ENCODE measurements at regions not wholly inside any gene's neighbourhood (a gene's known extent, or its start where the extent isn't known, plus 50 kb on each side); places are given as distances from the start of the nearest gene placed in this dataset.
"Not testable (repeated sequence)": the region's sequence is repeated elsewhere in the genome, so short reads cannot be mapped to it uniquely, and the experiment has no call there.

GRCh38 chr1:143572661-143573060 lies 399.1 kb downstream of the FAM72C start:
- H3K4me1 ChIP-seq (ENCODE audit: control insufficient read depth in 2 of 2, insufficient read depth in 2 of 2, low read length in 2 of 2); H3K27me3 ChIP-seq (ENCODE audit: control insufficient read depth in 2 of 2, insufficient read depth in 1 of 2, low read length in 1 of 2); H3K4me3 ChIP-seq (ENCODE audit: low read length in 2 of 2); DNase-seq (ENCODE audit: low read depth in 6 of 9, low spot score in 9 of 9); H3K36me3 ChIP-seq (ENCODE audit: control insufficient read depth in 2 of 2, insufficient read depth in 2 of 2, low read length in 1 of 2); H3K27ac ChIP-seq (ENCODE audit: low read depth in 1 of 2, low read length in 1 of 2); H3K9me3 ChIP-seq (ENCODE audit: control insufficient read depth in 2 of 2, insufficient read depth in 1 of 2, low read length in 1 of 2): not testable (repeated sequence)
- 73% methylated on average over 5 of the region's 5 CpGs for WGBS

DNA sequence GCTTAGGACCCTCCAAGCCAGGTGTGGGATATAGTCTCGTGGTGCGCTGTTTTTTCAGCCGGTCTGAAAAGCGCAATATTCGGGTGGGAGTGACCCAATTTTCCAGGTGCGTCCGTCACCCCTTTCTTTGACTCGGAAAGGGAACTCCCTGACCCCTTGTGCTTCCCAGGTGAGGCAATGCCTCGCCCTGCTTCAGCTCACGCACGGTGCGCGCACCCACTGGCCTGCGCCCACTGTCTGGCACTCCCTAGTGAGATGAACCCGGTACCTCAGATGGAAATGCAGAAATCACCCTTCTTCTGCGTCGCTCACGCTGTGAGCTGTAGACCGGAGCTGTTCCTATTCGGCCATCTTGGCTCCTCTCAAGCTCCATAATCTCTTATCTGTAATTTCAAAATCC lies 408.0 kb downstream of the FAM72C start:
- H3K4me3 ChIP-seq (ENCODE audit: low read length in 2 of 2); DNase-seq (ENCODE audit: low read depth in 6 of 9, low spot score in 9 of 9); H3K4me1 ChIP-seq (ENCODE audit: control insufficient read depth in 2 of 2, insufficient read depth in 2 of 2, low read length in 2 of 2); H3K9me3 ChIP-seq (ENCODE audit: control insufficient read depth in 2 of 2, insufficient read depth in 1 of 2, low read length in 1 of 2); H3K27ac ChIP-seq (ENCODE audit: low read depth in 1 of 2, low read length in 1 of 2); H3K27me3 ChIP-seq (ENCODE audit: control insufficient read depth in 2 of 2, insufficient read depth in 1 of 2, low read length in 1 of 2); H3K36me3 ChIP-seq (ENCODE audit: control insufficient read depth in 2 of 2, insufficient read depth in 2 of 2, low read length in 1 of 2): not testable (repeated sequence)
- 74% methylated on average over 20 of the region's 20 CpGs for WGBS

- Histone ChIP-seq H3K4me3 (ENCODE audit: low read length in 2 of 2) (no peak overlapping the region), H3K36me3 (ENCODE audit: control insufficient read depth in 2 of 2, insufficient read depth in 2 of 2, low read length in 1 of 2) (no peaks in the 10 kb centered on the region), H3K4me1 (ENCODE audit: control insufficient read depth in 2 of 2, insufficient read depth in 2 of 2, low read length in 2 of 2) (no peaks in the 10 kb centered on the region), H3K27me3 (ENCODE audit: control insufficient read depth in 2 of 2, insufficient read depth in 1 of 2, low read length in 1 of 2) (no peaks in the 10 kb centered on the region), H3K9me3 (ENCODE audit: control insufficient read depth in 2 of 2, insufficient read depth in 1 of 2, low read length in 1 of 2) (no peaks in the 10 kb centered on the region), H3K27ac (ENCODE audit: low read depth in 1 of 2, low read length in 1 of 2) (no peak overlapping the region)
- no peak for DNase-seq (ENCODE audit: low read depth in 6 of 9, low spot score in 9 of 9)
- 88% methylated on average over 4 of the region's 4 CpGs for WGBS
Observed at GRCh38 chr1:143553627-143554026, 418.2 kb downstream of the FAM72C start.

DNA sequence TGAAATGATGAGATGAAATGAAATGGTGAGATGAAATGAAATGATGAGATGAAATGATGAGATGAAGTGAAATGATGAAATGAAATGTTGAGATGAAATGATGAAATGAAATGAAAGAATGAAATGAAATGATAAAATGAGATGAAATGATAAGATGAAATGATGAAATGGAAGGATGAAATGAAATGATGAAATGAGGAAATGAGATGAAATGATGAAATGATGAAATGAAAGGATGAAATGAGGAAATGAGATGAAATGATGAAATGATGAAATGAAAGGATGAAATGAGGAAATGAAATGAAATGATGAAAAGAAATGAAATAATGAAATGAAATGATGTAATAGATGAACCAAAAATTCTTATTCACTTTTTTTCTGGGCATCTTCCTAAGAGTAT lies 467.1 kb downstream of the FAM72C start:
- H3K27ac ChIP-seq (ENCODE audit: low read depth in 1 of 2, low read length in 1 of 2); H3K27me3 ChIP-seq (ENCODE audit: control insufficient read depth in 2 of 2, insufficient read depth in 1 of 2, low read length in 1 of 2); H3K4me1 ChIP-seq (ENCODE audit: control insufficient read depth in 2 of 2, insufficient read depth in 2 of 2, low read length in 2 of 2); H3K36me3 ChIP-seq (ENCODE audit: control insufficient read depth in 2 of 2, insufficient read depth in 2 of 2, low read length in 1 of 2); H3K9me3 ChIP-seq (ENCODE audit: control insufficient read depth in 2 of 2, insufficient read depth in 1 of 2, low read length in 1 of 2); DNase-seq (ENCODE audit: low read depth in 6 of 9, low spot score in 9 of 9); H3K4me3 ChIP-seq (ENCODE audit: low read length in 2 of 2): not testable (repeated sequence)

DNA sequence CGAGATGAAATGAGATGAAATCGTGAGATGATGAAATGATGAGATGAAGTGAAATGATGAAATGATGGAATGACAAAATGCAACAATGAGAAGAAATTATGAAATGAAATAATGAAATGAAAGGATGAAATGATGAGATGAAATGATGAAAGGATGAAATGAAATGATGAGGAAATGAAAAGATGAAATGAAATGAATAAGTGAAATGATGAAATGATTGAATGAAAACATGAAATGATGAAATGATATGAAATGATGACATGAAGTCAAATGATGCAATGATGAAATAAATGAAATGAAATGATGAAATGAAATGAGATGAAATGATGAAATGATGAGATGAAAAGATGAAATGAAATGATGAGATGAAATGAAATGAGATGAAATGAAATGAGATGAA lies 467.7 kb downstream of the FAM72C start:
- not testable (repeated sequence) for H3K4me1 ChIP-seq (ENCODE audit: control insufficient read depth in 2 of 2, insufficient read depth in 2 of 2, low read length in 2 of 2); H3K27me3 ChIP-seq (ENCODE audit: control insufficient read depth in 2 of 2, insufficient read depth in 1 of 2, low read length in 1 of 2); H3K9me3 ChIP-seq (ENCODE audit: control insufficient read depth in 2 of 2, insufficient read depth in 1 of 2, low read length in 1 of 2); H3K36me3 ChIP-seq (ENCODE audit: control insufficient read depth in 2 of 2, insufficient read depth in 2 of 2, low read length in 1 of 2); H3K27ac ChIP-seq (ENCODE audit: low read depth in 1 of 2, low read length in 1 of 2); H3K4me3 ChIP-seq (ENCODE audit: low read length in 2 of 2); DNase-seq (ENCODE audit: low read depth in 6 of 9, low spot score in 9 of 9)
- no CpG with 5 or more reads among the region's 2 CpGs for WGBS

GRCh38 chr1:143503048-143503447 lies 468.7 kb downstream of the FAM72C start:
- H3K4me1 ChIP-seq (ENCODE audit: control insufficient read depth in 2 of 2, insufficient read depth in 2 of 2, low read length in 2 of 2); H3K27ac ChIP-seq (ENCODE audit: low read depth in 1 of 2, low read length in 1 of 2); H3K27me3 ChIP-seq (ENCODE audit: control insufficient read depth in 2 of 2, insufficient read depth in 1 of 2, low read length in 1 of 2); DNase-seq (ENCODE audit: low read depth in 6 of 9, low spot score in 9 of 9); H3K4me3 ChIP-seq (ENCODE audit: low read length in 2 of 2); H3K9me3 ChIP-seq (ENCODE audit: control insufficient read depth in 2 of 2, insufficient read depth in 1 of 2, low read length in 1 of 2); H3K36me3 ChIP-seq (ENCODE audit: control insufficient read depth in 2 of 2, insufficient read depth in 2 of 2, low read length in 1 of 2): not testable (repeated sequence)
- WGBS: 57% methylated on average over 1 of the region's 2 CpGs

GRCh38 chr1:143502038-143502437 lies 469.7 kb downstream of the FAM72C start:
- not testable (repeated sequence) for H3K27ac ChIP-seq (ENCODE audit: low read depth in 1 of 2, low read length in 1 of 2); DNase-seq (ENCODE audit: low read depth in 6 of 9, low spot score in 9 of 9); H3K4me3 ChIP-seq (ENCODE audit: low read length in 2 of 2); H3K36me3 ChIP-seq (ENCODE audit: control insufficient read depth in 2 of 2, insufficient read depth in 2 of 2, low read length in 1 of 2); H3K4me1 ChIP-seq (ENCODE audit: control insufficient read depth in 2 of 2, insufficient read depth in 2 of 2, low read length in 2 of 2); H3K9me3 ChIP-seq (ENCODE audit: control insufficient read depth in 2 of 2, insufficient read depth in 1 of 2, low read length in 1 of 2)
- peaks cover 0 to 13% of the 10 kb centered on the region in 2 donors for H3K27me3 ChIP-seq (ENCODE audit: control insufficient read depth in 2 of 2, insufficient read depth in 1 of 2, low read length in 1 of 2)
- 81% methylated on average over 3 of the region's 4 CpGs for WGBS

DNA sequence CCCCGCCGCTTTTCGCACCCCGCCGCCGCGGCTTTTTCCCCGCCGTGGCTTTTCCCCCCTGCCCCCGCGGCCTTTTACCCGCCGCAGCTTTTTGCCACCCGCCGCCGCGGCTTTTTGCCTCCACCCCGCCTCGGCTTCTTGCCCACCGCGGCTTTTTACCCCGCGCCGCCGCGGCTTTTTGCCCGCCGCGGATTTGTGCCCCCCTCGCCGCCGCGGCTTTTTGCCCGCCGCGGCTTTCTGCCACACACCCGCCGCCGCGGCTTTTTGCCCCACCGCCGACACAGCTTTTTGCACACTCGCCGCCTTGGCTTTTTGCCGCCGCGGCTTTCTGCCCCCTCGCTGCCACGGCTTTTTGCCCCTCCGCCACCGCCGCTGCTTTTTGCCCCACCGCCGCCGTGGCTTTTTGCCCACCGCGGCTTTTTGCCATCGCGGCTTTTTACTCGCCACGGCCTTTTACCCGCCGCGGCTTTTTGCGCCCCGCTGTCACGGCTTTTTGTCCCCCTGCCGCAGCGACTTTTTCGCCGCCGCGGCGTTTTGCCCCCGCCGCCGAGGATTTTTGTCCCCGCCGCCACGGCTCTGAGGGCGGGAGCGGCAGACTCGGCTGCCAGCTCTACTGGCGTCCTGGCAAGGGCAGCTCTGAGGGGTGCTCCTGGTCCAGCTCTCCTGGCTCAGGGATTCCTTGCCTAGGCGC lies 473.6 kb downstream of the FAM72C start:
- not testable (repeated sequence) for H3K9me3 ChIP-seq (ENCODE audit: control insufficient read depth in 2 of 2, insufficient read depth in 1 of 2, low read length in 1 of 2); H3K4me1 ChIP-seq (ENCODE audit: control insufficient read depth in 2 of 2, insufficient read depth in 2 of 2, low read length in 2 of 2); H3K27ac ChIP-seq (ENCODE audit: low read depth in 1 of 2, low read length in 1 of 2); H3K36me3 ChIP-seq (ENCODE audit: control insufficient read depth in 2 of 2, insufficient read depth in 2 of 2, low read length in 1 of 2)
- Histone ChIP-seq H3K27me3 (ENCODE audit: control insufficient read depth in 2 of 2, insufficient read depth in 1 of 2, low read length in 1 of 2) (peaks cover 0 to 13% of the 10 kb centered on the region in 2 donors), H3K4me3 (ENCODE audit: low read length in 2 of 2) (peak overlapping the region in 1 of 2 donors; percentile 27)
- WGBS: 2% methylated on average over 83 of the region's 85 CpGs
- DNase-seq (ENCODE audit: low read depth in 6 of 9, low spot score in 9 of 9): peak in 1 of 9 donors; percentile 1

GRCh38 chr1:143497374-143497747 lies 474.4 kb downstream of the FAM72C start:
- 6% methylated on average over 50 of the region's 50 CpGs for WGBS
- no peak overlapping the region for H3K27ac ChIP-seq (ENCODE audit: low read depth in 1 of 2, low read length in 1 of 2)
- H3K36me3 ChIP-seq (ENCODE audit: control insufficient read depth in 2 of 2, insufficient read depth in 2 of 2, low read length in 1 of 2): no peaks in the 10 kb centered on the region
- H3K27me3 ChIP-seq (ENCODE audit: control insufficient read depth in 2 of 2, insufficient read depth in 1 of 2, low read length in 1 of 2): peaks cover 0 to 13% of the 10 kb centered on the region in 2 donors
- DNase-seq (ENCODE audit: low read depth in 6 of 9, low spot score in 9 of 9): no peak
- H3K9me3 ChIP-seq (ENCODE audit: control insufficient read depth in 2 of 2, insufficient read depth in 1 of 2, low read length in 1 of 2): peaks cover 0 to 1% of the 10 kb centered on the region in 2 donors
- H3K4me3 ChIP-seq (ENCODE audit: low read length in 2 of 2): peak overlapping the region in 1 of 2 donors; percentile 12
- no peaks in the 10 kb centered on the region for H3K4me1 ChIP-seq (ENCODE audit: control insufficient read depth in 2 of 2, insufficient read depth in 2 of 2, low read length in 2 of 2)

Data from thymus (tissue), 11 donors.